Right atrium auricular region (tissue), 2 donors: ENCODE measurements at regions not wholly inside any gene's neighbourhood (a gene's known extent, or its start where the extent isn't known, plus 50 kb on each side); places are given as distances from the start of the nearest gene placed in this dataset.

ENCODE experiments used
- DNase-seq: peaks from one replicate; pipeline ENCODE4 v3.0.0-alpha.2; 2019; ENCODE audit warnings: low spot score
- H3K27ac ChIP-seq, 2 donors: fragments of 200-600 bp; sonication (generic); 1 replicate in 1 of 2; 2 replicates in 1 of 2; pipeline ENCODE4 v1.5.1; 2016 to 2019
- H3K27me3 ChIP-seq, 2 donors: fragments of 200-600 bp; sonication (generic); one replicate each; pipeline versions ENCODE4 v1.5.1 to v1.6.0; 2017 to 2019
- H3K36me3 ChIP-seq: fragments of 200-600 bp; sonication (generic); one replicate; pipeline ENCODE4 v1.5.1; 2016
- H3K4me1 ChIP-seq, 2 donors: fragments of 200-600 bp; sonication (generic); one replicate each; pipeline versions ENCODE4 v1.5.1 to v1.6.0; 2017 to 2019
- H3K4me3 ChIP-seq, 2 donors: fragments of 200-600 bp; sonication (generic); 1 replicate in 1 of 2; 2 replicates in 1 of 2; pipeline ENCODE4 v1.5.1; 2017 to 2019; ENCODE audit warnings: mild to moderate bottlenecking in 1 of 2, moderate library complexity in 1 of 2
- H3K9me3 ChIP-seq, 2 donors: fragments of 200-600 bp; sonication (generic); one replicate each; pipeline ENCODE4 v1.5.1; 2019
- TF ChIP-seq, protein P1 (sequence below), 2 donors: fragments of 200-600 bp; sonication (generic); IDR thresholded peaks; one replicate each; pipeline ENCODE4 v1.5.1; 2019; ENCODE audit warnings: antibody characterized with exemption in 2 of 2

DNA sequence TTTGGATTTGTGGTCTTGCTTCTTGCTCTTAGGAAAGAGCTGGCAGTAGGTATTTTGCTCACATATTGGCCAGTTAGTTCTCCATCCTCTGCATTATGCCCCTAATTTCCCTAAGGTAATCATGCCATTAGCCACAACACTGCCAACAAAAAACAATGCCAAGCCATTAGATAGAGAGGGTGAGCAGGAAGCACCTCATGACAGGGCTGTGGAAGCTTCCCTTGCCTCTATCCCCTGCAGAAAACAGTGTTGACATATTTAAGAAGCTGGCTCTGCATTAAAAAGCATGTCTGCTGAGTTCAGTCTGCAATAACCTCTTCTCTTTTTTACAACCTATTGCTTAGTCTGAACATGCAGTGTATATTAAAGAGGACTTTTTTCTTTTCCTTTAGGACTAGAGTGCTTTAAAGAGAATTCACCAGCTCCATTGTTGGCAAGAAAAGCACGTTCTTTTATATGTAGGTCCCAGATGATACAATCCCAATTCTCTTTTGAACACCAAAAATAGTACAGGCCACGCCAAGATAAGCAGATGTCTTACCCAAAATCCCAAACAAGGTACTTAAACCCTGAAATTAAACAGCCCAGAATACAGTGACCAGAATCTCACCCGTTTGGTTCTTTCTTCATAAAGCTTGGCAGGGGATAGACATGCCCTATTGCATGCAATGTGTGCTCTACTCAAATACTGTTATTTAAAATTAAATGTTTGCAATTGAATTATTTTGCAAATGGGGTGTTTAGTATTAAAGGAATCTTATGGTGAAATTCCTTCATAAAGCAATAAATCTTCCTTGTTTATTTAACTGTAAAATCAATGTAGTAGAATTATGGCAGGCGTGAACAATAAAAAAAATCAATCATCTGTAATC lies 93.7 kb upstream of the UBE3A start:
- H3K9me3 ChIP-seq = peaks cover 0 to 9% of the 10 kb centered on the region in 2 donors
- TF ChIP-seq, protein P1, sequence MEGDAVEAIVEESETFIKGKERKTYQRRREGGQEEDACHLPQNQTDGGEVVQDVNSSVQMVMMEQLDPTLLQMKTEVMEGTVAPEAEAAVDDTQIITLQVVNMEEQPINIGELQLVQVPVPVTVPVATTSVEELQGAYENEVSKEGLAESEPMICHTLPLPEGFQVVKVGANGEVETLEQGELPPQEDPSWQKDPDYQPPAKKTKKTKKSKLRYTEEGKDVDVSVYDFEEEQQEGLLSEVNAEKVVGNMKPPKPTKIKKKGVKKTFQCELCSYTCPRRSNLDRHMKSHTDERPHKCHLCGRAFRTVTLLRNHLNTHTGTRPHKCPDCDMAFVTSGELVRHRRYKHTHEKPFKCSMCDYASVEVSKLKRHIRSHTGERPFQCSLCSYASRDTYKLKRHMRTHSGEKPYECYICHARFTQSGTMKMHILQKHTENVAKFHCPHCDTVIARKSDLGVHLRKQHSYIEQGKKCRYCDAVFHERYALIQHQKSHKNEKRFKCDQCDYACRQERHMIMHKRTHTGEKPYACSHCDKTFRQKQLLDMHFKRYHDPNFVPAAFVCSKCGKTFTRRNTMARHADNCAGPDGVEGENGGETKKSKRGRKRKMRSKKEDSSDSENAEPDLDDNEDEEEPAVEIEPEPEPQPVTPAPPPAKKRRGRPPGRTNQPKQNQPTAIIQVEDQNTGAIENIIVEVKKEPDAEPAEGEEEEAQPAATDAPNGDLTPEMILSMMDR (IDR thresholded peaks at IDR 0.05) = no peak
- DNase-seq = no peak
- H3K36me3 ChIP-seq = no peaks in the 10 kb centered on the region
- H3K27me3 ChIP-seq = no peaks in the 10 kb centered on the region
- no peak overlapping the region for H3K27ac ChIP-seq
- H3K4me1 ChIP-seq = peaks cover 0 to 5% of the 10 kb centered on the region in 2 donors
- H3K4me3 ChIP-seq = no peak overlapping the region

DNA sequence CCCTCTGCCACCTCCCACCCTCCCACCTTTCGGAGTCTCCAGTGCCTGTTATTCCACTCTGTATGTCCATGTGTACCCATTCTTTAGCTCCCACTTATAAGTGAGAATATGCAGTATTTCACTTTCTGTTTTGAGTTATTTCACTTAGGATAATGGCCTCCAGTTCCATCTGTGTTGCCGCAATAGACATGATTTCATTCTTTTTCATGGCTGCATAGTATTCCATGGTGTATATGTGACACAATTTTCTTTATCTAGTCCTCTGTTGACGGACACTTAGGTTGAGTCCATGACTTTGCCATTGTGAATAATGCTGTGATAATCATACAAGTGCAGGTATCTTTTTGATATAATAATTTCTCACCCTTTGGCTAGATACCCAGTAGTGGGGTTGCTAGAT lies 91.0 kb upstream of the UBE3A start:
- H3K36me3 ChIP-seq = no peaks in the 10 kb centered on the region
- peaks cover 0 to 10% of the 10 kb centered on the region in 2 donors for H3K9me3 ChIP-seq
- no peak overlapping the region for H3K4me3 ChIP-seq
- no peak overlapping the region for H3K27ac ChIP-seq
- TF ChIP-seq, protein P1 (IDR thresholded peaks at IDR 0.05) = no peak
- H3K27me3 ChIP-seq = no peaks in the 10 kb centered on the region
- peaks cover 0 to 5% of the 10 kb centered on the region in 2 donors for H3K4me1 ChIP-seq
- no peak for DNase-seq

DNA sequence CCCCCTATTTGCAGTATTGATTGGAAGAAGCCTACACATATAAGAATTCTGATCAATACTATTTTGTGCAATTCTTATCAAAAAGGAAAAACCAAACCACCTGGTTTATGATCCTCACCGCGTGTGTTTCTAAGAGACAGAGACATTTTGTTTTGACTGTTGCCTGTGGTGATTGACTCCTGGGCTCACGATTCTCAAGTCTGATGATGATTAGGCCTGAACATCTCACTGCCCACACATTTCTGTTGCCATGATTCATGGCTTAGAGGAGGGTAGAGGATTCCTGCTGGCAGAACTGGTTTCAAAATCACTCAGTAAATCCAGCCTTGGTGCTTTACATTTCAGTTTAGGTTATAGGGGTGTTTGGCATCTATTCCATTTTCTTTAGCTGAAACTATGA lies 88.3 kb upstream of the UBE3A start:
- no peaks in the 10 kb centered on the region for H3K36me3 ChIP-seq
- TF ChIP-seq, protein P1 (IDR thresholded peaks at IDR 0.05) = no peak
- H3K4me1 ChIP-seq = no peaks in the 10 kb centered on the region
- H3K27me3 ChIP-seq = no peaks in the 10 kb centered on the region
- no peak overlapping the region for H3K27ac ChIP-seq
- DNase-seq = no peak
- no peak overlapping the region for H3K4me3 ChIP-seq
- peaks cover 0 to 17% of the 10 kb centered on the region in 2 donors for H3K9me3 ChIP-seq

DNA sequence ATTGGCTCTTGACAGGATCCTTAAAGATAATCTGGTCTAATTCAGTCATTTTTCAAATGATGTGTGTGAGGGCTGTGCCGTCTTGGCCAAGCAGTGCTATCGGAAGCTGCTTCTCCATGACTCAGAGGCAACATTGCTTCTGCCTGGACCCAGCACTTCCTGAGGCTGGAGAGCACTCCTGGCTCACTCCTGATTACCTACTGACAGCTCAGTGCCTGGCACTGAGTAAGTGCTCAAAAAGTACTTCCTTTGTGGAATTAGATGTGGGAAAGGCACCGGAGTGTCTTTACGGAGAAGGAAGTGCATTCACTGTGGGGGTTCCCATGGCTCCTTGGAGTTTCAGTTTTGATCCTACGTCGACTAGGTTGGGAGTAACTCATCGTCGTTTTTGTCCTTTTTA lies 86.9 kb upstream of the UBE3A start:
- no peaks in the 10 kb centered on the region for H3K4me1 ChIP-seq
- H3K27me3 ChIP-seq = no peaks in the 10 kb centered on the region
- no peaks in the 10 kb centered on the region for H3K36me3 ChIP-seq
- no peak overlapping the region for H3K4me3 ChIP-seq
- no peak overlapping the region for H3K27ac ChIP-seq
- TF ChIP-seq, protein P1 (IDR thresholded peaks at IDR 0.05) = no peak
- peaks cover 0 to 17% of the 10 kb centered on the region in 2 donors for H3K9me3 ChIP-seq
- no peak for DNase-seq

DNA sequence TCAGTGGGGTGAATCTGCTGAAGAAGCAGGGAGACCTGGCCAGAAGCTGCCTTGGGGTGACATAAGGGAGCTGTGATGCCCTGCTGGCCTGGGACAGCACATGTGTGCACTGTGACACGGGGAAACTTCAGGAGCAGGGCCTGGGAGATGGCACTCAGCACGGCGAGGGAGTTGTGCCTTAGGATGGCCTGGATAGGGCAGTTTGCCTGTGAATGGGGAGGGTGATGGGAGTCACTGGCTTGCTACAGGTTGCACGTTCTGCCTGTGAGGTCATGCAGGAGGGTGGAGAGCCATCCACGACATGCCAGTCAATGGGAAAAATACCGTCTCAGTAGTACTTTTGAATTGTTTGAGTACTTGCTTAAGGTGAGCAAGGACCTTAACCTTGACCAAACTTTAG lies 76.8 kb upstream of the UBE3A start:
- Histone ChIP-seq H3K27ac (no peak overlapping the region), H3K36me3 (no peaks in the 10 kb centered on the region), H3K9me3 (no peaks in the 10 kb centered on the region), H3K4me3 (no peak overlapping the region), H3K4me1 (no peaks in the 10 kb centered on the region), H3K27me3 (no peaks in the 10 kb centered on the region)
- TF ChIP-seq, protein P1 (IDR thresholded peaks at IDR 0.05) = no peak
- no peak for DNase-seq
